Right renal cortex interstitium (tissue), 3 donors: ENCODE measurements at regions not wholly inside any gene's neighbourhood (a gene's known extent, or its start where the extent isn't known, plus 50 kb on each side); places are given as distances from the start of the nearest gene placed in this dataset.

Experiments used
- DNase-seq, 3 donors: peaks; one replicate each; pipeline ENCODE4 v3.0.0-alpha.2; 2013; ENCODE audit warnings: low read depth in 3 of 3, low spot score in 2 of 3

GRCh38 chr1:102084771-102085535 lies 88.2 kb upstream of the OLFM3 start:
- no peak for DNase-seq

DNA sequence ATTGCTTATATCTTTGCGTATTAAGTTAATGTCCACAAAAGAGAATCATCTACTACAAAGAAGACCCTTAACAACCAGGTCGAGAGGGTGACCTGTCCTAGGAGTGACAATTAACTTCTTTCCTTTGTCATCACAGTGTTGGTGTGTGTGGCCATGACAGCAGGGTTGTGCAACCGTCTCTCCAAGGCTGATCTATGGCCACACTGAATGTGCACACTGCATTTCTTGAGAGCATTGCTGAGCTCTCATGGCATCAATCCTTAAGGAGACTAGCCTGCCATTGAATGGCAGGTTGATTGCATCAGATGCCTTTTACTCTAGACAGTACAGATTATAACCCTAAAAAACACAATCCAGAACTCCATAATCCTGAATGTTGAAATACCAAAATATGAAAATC lies 86.5 kb upstream of the OLFM3 start:
- DNase-seq, result no peak

- no peak for DNase-seq
Observed at GRCh38 chr1:102074874-102075273, 78.1 kb upstream of the OLFM3 start.

GRCh38 chr1:102071451-102071850 lies 74.7 kb upstream of the OLFM3 start:
- DNase-seq, result no peak

- DNase-seq, result no peak
Observed at GRCh38 chr1:102050556-102050955, 53.8 kb upstream of the OLFM3 start.

DNA sequence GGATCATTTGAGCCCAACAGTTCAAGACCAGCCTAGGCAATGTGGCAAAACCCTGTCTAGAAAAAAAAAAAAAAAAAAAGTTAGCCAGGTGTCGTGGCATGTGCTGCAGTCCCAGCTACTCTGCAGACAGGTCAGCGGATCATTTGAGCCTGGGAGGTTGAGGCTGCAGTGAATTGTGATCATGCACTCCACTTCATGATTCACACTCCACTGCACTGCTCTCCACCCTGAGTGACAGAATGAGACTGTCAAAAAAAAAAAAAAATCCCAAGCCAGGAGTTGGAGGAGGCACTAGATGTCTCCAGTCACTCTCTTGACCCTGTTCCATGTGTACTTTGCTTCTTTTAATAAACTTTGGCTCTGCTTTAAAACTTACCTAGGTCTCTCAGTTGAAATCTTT lies 51.0 kb upstream of the OLFM3 start:
- DNase-seq, result no peak
